DND-41 (cell line): ENCODE measurements at regions not wholly inside any gene's neighbourhood (a gene's known extent, or its start where the extent isn't known, plus 50 kb on each side); places are given as distances from the start of the nearest gene placed in this dataset.

Source experiments
- ATAC-seq: fragments of 200-7000 bp; cut with Tn5 transposase; 3 replicates; pipeline ENCODE4 v1.9.1; 2021; ENCODE audit warnings: low read depth; ENCODE audit not compliant: insufficient read depth
- DNase-seq: peaks from one replicate; pipeline ENCODE4 v3.0.0-alpha.2; 2020
- H2AFZ ChIP-seq: 2 replicates; pipeline ENCODE4 v1.6.0; 2012; ENCODE audit warnings: low read depth, low read length
- H3K27ac ChIP-seq: 2 replicates; pipeline ENCODE4 v1.5.1; 2012; ENCODE audit warnings: low read length, inconsistent platforms
- H3K27me3 ChIP-seq: fragments of 200-600 bp; sonication (generic); 2 replicates; pipeline ENCODE4 v1.6.0; 2012; ENCODE audit warnings: low read length, mild to moderate bottlenecking, inconsistent platforms; ENCODE audit not compliant: insufficient read depth, poor library complexity
- H3K36me3 ChIP-seq: 2 replicates; pipeline ENCODE4 v1.5.1; 2012; ENCODE audit warnings: low read length, inconsistent platforms; ENCODE audit not compliant: insufficient read depth
- H3K4me1 ChIP-seq: 2 replicates; pipeline ENCODE4 v1.5.1; 2012; ENCODE audit warnings: mild to moderate bottlenecking, low read length; ENCODE audit not compliant: insufficient read depth
- H3K4me2 ChIP-seq: 2 replicates; pipeline ENCODE4 v1.6.0; 2012; ENCODE audit warnings: mild to moderate bottlenecking, moderate library complexity, low read length, inconsistent platforms; ENCODE audit not compliant: insufficient read depth
- H3K4me3 ChIP-seq, 2 experiments: fragments of 200-600 bp in 1 of 2; shearing (Covaris generic) in 1 of 2; 2 replicates each; pipeline ENCODE4 v1.5.1; 2012 to 2016; ENCODE audit warnings: inconsistent platforms in 2 of 2, low read length in 2 of 2, mild to moderate bottlenecking in 2 of 2, low read depth in 1 of 2, moderate library complexity in 1 of 2
- H3K79me2 ChIP-seq: 2 replicates; pipeline ENCODE4 v1.6.0; 2012; ENCODE audit warnings: low read length, inconsistent platforms; ENCODE audit not compliant: insufficient read depth
- H3K9ac ChIP-seq: 2 replicates; pipeline ENCODE4 v1.6.0; 2012; ENCODE audit warnings: low read depth, mild to moderate bottlenecking, inconsistent platforms, low read length, moderate library complexity
- H3K9me3 ChIP-seq: 2 replicates; pipeline ENCODE4 v1.5.1; 2012; ENCODE audit warnings: low read length, moderate library complexity, mild to moderate bottlenecking, inconsistent platforms; ENCODE audit not compliant: insufficient read depth, severe bottlenecking
- H4K20me1 ChIP-seq: 2 replicates; pipeline ENCODE4 v1.6.0; 2012; ENCODE audit warnings: low read length; ENCODE audit not compliant: insufficient read depth
- EZH2 ChIP-seq: IDR thresholded peaks from 3 replicates; pipeline ENCODE4 v1.6.1; 2012; ENCODE audit warnings: borderline replicate concordance, low read depth, mild to moderate bottlenecking, moderate library complexity, low read length, inconsistent platforms; ENCODE audit not compliant: severe bottlenecking
- TF ChIP-seq, protein P1 (sequence below): IDR thresholded peaks from 2 replicates; pipeline ENCODE4 v1.5.1; 2012; ENCODE audit warnings: borderline replicate concordance, low read length, moderate library complexity, mild to moderate bottlenecking; ENCODE audit not compliant: poor library complexity, severe bottlenecking; ENCODE audit errors: extremely low read depth

DNA sequence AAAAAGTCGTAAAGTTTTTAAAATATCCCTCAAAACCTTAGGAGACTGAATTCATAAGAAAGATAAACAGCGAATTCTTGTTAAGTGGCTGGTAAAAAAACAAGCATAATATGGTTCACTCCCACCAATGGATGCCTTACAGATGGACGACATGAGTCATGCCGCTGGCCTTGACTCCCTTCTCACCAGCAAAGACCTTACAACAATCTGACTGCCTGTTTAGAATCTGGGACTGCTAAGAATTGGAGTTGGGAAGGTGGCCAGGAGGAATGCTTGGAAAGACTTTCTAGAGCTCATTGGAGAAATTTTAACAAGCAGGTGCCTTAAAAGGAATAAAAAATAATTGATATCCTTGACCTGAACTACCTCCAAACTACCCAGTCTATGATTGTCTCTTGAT is 206.9 kb upstream of the FMN2 start:
- Histone ChIP-seq H3K27me3 (no peaks in the 10 kb centered on the region), H3K27ac (no peak overlapping the region), H3K79me2 (no peaks in the 10 kb centered on the region), H3K9me3 (no peaks in the 10 kb centered on the region), H3K4me2 (no peak overlapping the region), H3K36me3 (no peaks in the 10 kb centered on the region), H3K9ac (no peak overlapping the region), H2AFZ (no peak overlapping the region), H4K20me1 (no peaks in the 10 kb centered on the region), H3K4me3 (no peak overlapping the region), H3K4me1 (no peaks in the 10 kb centered on the region)
- TF ChIP-seq, protein P1, sequence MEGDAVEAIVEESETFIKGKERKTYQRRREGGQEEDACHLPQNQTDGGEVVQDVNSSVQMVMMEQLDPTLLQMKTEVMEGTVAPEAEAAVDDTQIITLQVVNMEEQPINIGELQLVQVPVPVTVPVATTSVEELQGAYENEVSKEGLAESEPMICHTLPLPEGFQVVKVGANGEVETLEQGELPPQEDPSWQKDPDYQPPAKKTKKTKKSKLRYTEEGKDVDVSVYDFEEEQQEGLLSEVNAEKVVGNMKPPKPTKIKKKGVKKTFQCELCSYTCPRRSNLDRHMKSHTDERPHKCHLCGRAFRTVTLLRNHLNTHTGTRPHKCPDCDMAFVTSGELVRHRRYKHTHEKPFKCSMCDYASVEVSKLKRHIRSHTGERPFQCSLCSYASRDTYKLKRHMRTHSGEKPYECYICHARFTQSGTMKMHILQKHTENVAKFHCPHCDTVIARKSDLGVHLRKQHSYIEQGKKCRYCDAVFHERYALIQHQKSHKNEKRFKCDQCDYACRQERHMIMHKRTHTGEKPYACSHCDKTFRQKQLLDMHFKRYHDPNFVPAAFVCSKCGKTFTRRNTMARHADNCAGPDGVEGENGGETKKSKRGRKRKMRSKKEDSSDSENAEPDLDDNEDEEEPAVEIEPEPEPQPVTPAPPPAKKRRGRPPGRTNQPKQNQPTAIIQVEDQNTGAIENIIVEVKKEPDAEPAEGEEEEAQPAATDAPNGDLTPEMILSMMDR = no peak
- no peak for TF ChIP-seq EZH2
- DNase-seq (no peak), ATAC-seq (no peak)

DNA sequence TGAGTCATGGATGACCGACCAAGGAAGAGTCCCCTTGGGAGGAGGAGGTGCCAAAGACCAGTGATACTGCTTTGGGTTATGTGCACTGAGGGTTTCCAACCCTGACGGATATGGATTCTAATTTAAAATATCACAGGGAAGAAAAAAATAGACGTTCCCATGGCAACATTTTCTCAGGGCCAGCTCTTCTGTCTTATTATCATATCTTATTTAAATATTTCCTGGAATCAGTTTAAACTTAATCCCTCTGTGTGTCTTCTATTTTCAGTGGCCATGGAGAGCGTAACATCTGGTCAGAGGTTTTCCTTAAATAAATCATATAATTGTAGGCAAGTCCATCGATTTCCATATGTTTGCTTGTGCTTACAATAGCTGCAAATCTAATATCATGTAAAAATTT is 205.4 kb upstream of the FMN2 start:
- H3K27me3 ChIP-seq = no peaks in the 10 kb centered on the region
- ATAC-seq (no peak), DNase-seq (no peak)
- H3K4me3 ChIP-seq = no peak overlapping the region
- H2AFZ ChIP-seq = no peak overlapping the region
- H3K9ac ChIP-seq = no peak overlapping the region
- H4K20me1 ChIP-seq = no peaks in the 10 kb centered on the region
- H3K36me3 ChIP-seq = no peaks in the 10 kb centered on the region
- H3K4me2 ChIP-seq = no peak overlapping the region
- TF ChIP-seq EZH2 = no peak
- TF ChIP-seq, protein P1 = no peak
- H3K9me3 ChIP-seq = no peaks in the 10 kb centered on the region
- no peak overlapping the region for H3K27ac ChIP-seq
- no peaks in the 10 kb centered on the region for H3K79me2 ChIP-seq
- H3K4me1 ChIP-seq = no peaks in the 10 kb centered on the region

DNA sequence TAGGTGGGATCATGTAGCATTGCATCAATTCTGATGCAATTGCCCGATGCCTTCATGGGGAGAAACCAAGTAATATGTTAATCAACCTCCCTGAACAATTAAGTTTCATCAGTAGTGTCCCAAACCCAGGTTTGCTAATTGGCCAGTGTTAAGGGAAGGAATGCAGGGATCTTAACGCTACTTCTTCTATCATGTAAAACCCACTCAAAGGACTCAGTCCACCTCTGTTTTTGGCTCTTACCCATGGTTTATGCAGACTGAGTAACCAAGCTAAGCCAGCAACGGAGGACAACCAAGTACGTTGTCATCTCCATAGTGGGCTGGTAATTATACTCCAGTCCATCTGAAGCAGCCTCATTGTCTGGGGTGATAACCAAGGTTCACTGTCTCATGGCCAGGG is 203.0 kb upstream of the FMN2 start:
- H3K36me3 ChIP-seq = no peaks in the 10 kb centered on the region
- no peaks in the 10 kb centered on the region for H3K27me3 ChIP-seq
- no peaks in the 10 kb centered on the region for H4K20me1 ChIP-seq
- no peak overlapping the region for H3K9ac ChIP-seq
- ATAC-seq = no peak
- H2AFZ ChIP-seq = no peak overlapping the region
- H3K27ac ChIP-seq = no peak overlapping the region
- no peaks in the 10 kb centered on the region for H3K79me2 ChIP-seq
- TF ChIP-seq, protein P1 = no peak
- TF ChIP-seq EZH2 = no peak
- H3K9me3 ChIP-seq = no peaks in the 10 kb centered on the region
- no peak overlapping the region for H3K4me3 ChIP-seq
- H3K4me1 ChIP-seq = no peaks in the 10 kb centered on the region
- DNase-seq = no peak
- H3K4me2 ChIP-seq = no peak overlapping the region

DNA sequence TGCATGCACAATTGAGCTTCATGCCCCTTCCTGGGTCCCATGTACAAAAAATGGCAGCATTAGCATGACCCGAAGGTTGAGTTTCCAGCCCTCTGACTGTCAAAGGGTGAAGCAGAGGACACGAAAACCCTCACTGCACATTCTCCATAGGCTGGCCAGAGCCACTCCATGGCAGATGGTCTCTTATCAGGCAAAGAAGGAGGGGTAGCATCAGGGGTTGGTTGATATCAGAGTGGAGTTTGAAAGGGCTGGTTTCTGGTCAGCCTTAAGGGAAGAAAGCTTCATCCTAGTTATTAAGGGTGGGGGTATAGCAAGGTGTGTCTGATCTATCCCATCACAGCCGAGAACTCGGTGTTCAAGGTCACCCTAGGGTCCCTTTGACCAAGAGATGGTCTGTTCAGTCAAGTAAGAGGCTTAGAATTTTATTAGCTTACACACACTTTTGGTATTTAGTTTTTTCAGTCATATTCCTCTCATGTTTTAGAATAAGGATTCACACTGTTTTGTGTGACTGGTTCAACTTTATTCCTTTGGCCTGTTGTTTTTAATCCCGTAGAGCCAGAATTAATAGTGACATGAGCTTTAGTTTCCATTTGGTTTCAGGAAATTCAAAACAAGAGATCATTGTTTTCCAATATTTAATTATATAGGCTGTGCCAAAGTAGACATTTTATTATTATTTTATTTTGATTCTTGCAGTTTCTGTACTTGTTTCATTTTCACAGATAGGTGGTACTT is 199.9 kb upstream of the FMN2 start:
- Histone ChIP-seq H4K20me1 (no peaks in the 10 kb centered on the region), H3K9ac (no peak overlapping the region), H3K4me3 (no peak overlapping the region), H2AFZ (no peak overlapping the region), H3K27ac (no peak overlapping the region), H3K79me2 (no peaks in the 10 kb centered on the region), H3K27me3 (no peaks in the 10 kb centered on the region), H3K36me3 (no peaks in the 10 kb centered on the region), H3K9me3 (no peaks in the 10 kb centered on the region), H3K4me1 (no peaks in the 10 kb centered on the region), H3K4me2 (no peak overlapping the region)
- ATAC-seq (no peak), DNase-seq (no peak)
- TF ChIP-seq, protein P1 = no peak
- TF ChIP-seq EZH2 = no peak
